MM.1S (cell line): ENCODE measurements at regions not wholly inside any gene's neighbourhood (a gene's known extent, or its start where the extent isn't known, plus 50 kb on each side); places are given as distances from the start of the nearest gene placed in this dataset.

Experiments used
- DNase-seq: peaks from one replicate; pipeline ENCODE4 v3.0.0-alpha.2; 2015
- H2AFZ ChIP-seq: fragments of 300-600 bp; sonication (generic); 2 replicates; pipeline ENCODE4 v1.6.0; 2016; ENCODE audit warnings: antibody characterized with exemption, low read length
- H3F3A ChIP-seq: fragments of 300-600 bp; sonication (generic); 2 replicates; pipeline ENCODE4 v1.6.1; 2016; ENCODE audit warnings: mild to moderate bottlenecking, antibody characterized with exemption, low read length, moderate library complexity, mixed read lengths; ENCODE audit not compliant: insufficient read depth
- H3K27ac ChIP-seq: fragments of 300-600 bp; sonication (generic); 2 replicates; pipeline ENCODE4 v1.5.1; 2016; ENCODE audit warnings: mild to moderate bottlenecking, low read length
- H3K27me3 ChIP-seq: fragments of 300-600 bp; sonication (generic); replicated peaks from 2 replicates; pipeline ENCODE4 v1.6.0; 2016; ENCODE audit warnings: low read length; ENCODE audit not compliant: insufficient read depth
- H3K36me3 ChIP-seq: fragments of 300-600 bp; sonication (generic); replicated peaks from 2 replicates; pipeline ENCODE4 v1.6.1; 2016; ENCODE audit warnings: mild to moderate bottlenecking, low read length, mixed read lengths; ENCODE audit not compliant: insufficient read depth
- H3K4me1 ChIP-seq: fragments of 300-600 bp; sonication (generic); 2 replicates; pipeline ENCODE4 v1.6.1; 2016; ENCODE audit warnings: low read length, mixed read lengths
- H3K4me2 ChIP-seq: fragments of 300-600 bp; sonication (generic); 2 replicates; pipeline ENCODE4 v1.6.0; 2016; ENCODE audit warnings: low read depth, low read length
- H3K4me3 ChIP-seq: fragments of 300-600 bp; sonication (generic); 2 replicates; pipeline ENCODE4 v1.5.1; 2016; ENCODE audit warnings: low read length, mixed read lengths
- H3K79me2 ChIP-seq: fragments of 300-600 bp; sonication (generic); 2 replicates; pipeline ENCODE4 v1.6.1; 2016; ENCODE audit warnings: mixed run types, low read length, mixed read lengths
- H3K9ac ChIP-seq: fragments of 300-600 bp; sonication (generic); 2 replicates; pipeline ENCODE4 v1.6.1; 2016; ENCODE audit warnings: low read length, mixed read lengths
- H3K9me2 ChIP-seq: fragments of 300-600 bp; sonication (generic); replicated peaks from 2 replicates; pipeline ENCODE4 v1.6.1; 2016; ENCODE audit warnings: mild to moderate bottlenecking, low read length, mixed read lengths; ENCODE audit not compliant: insufficient read depth
- H3K9me3 ChIP-seq: fragments of 300-600 bp; sonication (generic); replicated peaks from 2 replicates; pipeline ENCODE4 v1.6.1; 2016; ENCODE audit warnings: mild to moderate bottlenecking, low read length, mixed read lengths; ENCODE audit not compliant: insufficient read depth
- H4K20me1 ChIP-seq: fragments of 300-600 bp; sonication (generic); 2 replicates; pipeline ENCODE4 v1.6.1; 2016; ENCODE audit warnings: mild to moderate bottlenecking, low read length, moderate library complexity, mixed read lengths; ENCODE audit not compliant: insufficient read depth
- CTCF ChIP-seq: fragments of 300-600 bp; sonication (generic); IDR thresholded peaks from 2 replicates; pipeline ENCODE4 v1.5.1; 2016; ENCODE audit warnings: antibody characterized with exemption, low read length, mixed read lengths
- EZH2 ChIP-seq: fragments of 300-600 bp; sonication (generic); optimal IDR thresholded peaks from 2 replicates; pipeline ENCODE3; 2017; ENCODE audit warnings: low read depth, mild to moderate bottlenecking, antibody characterized with exemption, low read length, mixed read lengths
- EZH2phosphoT487 ChIP-seq: fragments of 300-600 bp; sonication (generic); IDR thresholded peaks from 2 replicates; pipeline ENCODE4 v1.6.1; 2018; ENCODE audit warnings: antibody characterized with exemption, low read length

- H3K9me2 ChIP-seq, result no peaks in the 10 kb centered on the region
- H3K27ac ChIP-seq, result no peak overlapping the region
- H3K36me3 ChIP-seq, result no peaks in the 10 kb centered on the region
- TF ChIP-seq EZH2 (no peak), EZH2phosphoT487 (no peak), CTCF (no peak)
- H3K4me1 ChIP-seq, result no peaks in the 10 kb centered on the region
- H3K9ac ChIP-seq, result no peak overlapping the region
- H3K27me3 ChIP-seq, result no peaks in the 10 kb centered on the region
- no peaks in the 10 kb centered on the region for H3K9me3 ChIP-seq
- no peaks in the 10 kb centered on the region for H4K20me1 ChIP-seq
- H2AFZ ChIP-seq, result no peak overlapping the region
- H3K4me3 ChIP-seq, result no peak overlapping the region
- no peak overlapping the region for H3K4me2 ChIP-seq
- H3K79me2 ChIP-seq, result no peaks in the 10 kb centered on the region
- no peaks in the 10 kb centered on the region for H3F3A ChIP-seq
- no peak for DNase-seq
These were observed 157.7 kb downstream of the CCNG2 start for GRCh38 chr4:77314697-77315096.

GRCh38 chr4:77327151-77327550 lies 170.1 kb downstream of the CCNG2 start:
- Histone ChIP-seq H2AFZ (no peak overlapping the region), H3K27ac (no peak overlapping the region), H3K9ac (no peak overlapping the region), H3K4me1 (no peaks in the 10 kb centered on the region), H3F3A (no peaks in the 10 kb centered on the region), H3K79me2 (no peaks in the 10 kb centered on the region), H3K9me3 (no peaks in the 10 kb centered on the region), H3K4me2 (no peak overlapping the region), H3K9me2 (no peaks in the 10 kb centered on the region), H3K4me3 (no peak overlapping the region), H4K20me1 (no peaks in the 10 kb centered on the region), H3K36me3 (no peaks in the 10 kb centered on the region), H3K27me3 (no peaks in the 10 kb centered on the region)
- TF ChIP-seq EZH2 (no peak), CTCF (no peak), EZH2phosphoT487 (no peak)
- DNase-seq, result no peak

GRCh38 chr4:77332696-77333270 lies 175.8 kb downstream of the CCNG2 start:
- TF ChIP-seq CTCF (no peak), EZH2 (no peak), EZH2phosphoT487 (no peak)
- Histone ChIP-seq H3K9me2 (no peaks in the 10 kb centered on the region), H3K9me3 (no peaks in the 10 kb centered on the region), H3K27ac (no peak overlapping the region), H3K36me3 (no peaks in the 10 kb centered on the region), H4K20me1 (no peaks in the 10 kb centered on the region), H3F3A (no peaks in the 10 kb centered on the region), H3K4me2 (no peak overlapping the region), H3K27me3 (no peaks in the 10 kb centered on the region), H3K4me3 (no peak overlapping the region), H3K4me1 (no peaks in the 10 kb centered on the region), H3K9ac (no peak overlapping the region), H3K79me2 (no peaks in the 10 kb centered on the region), H2AFZ (no peak overlapping the region)
- no peak for DNase-seq
